OCI-LY3 (cell line): ENCODE measurements at regions not wholly inside any gene's neighbourhood (a gene's known extent, or its start where the extent isn't known, plus 50 kb on each side); places are given as distances from the start of the nearest gene placed in this dataset.

Source experiments
- H2AFZ ChIP-seq: fragments of 200-600, 300-600 bp; shearing (Covaris generic); 2 replicates; pipeline ENCODE4 v1.6.0; 2014; ENCODE audit warnings: antibody characterized with exemption, low read depth, low read length
- H3K27ac ChIP-seq: fragments of 200-600, 300-600 bp; sonication (generic); 2 replicates; pipeline ENCODE4 v1.5.1; 2014; ENCODE audit warnings: mild to moderate bottlenecking, low read length, moderate library complexity, mixed read lengths
- H3K27me3 ChIP-seq: fragments of 200-600, 300-600 bp; sonication (generic); 2 replicates; pipeline ENCODE4 v1.6.1; 2014; ENCODE audit warnings: low read depth, low read length, mixed read lengths
- H3K36me3 ChIP-seq: fragments of 200-600, 300-600 bp; sonication (generic); replicated peaks from 2 replicates; pipeline ENCODE3; 2014; ENCODE audit warnings: low read depth, low read length, mixed read lengths
- H3K4me1 ChIP-seq: fragments of 300-600, 200-600 bp; sonication (generic); 2 replicates; pipeline ENCODE4 v1.6.1; 2014; ENCODE audit warnings: low read length, mixed read lengths
- H3K4me2 ChIP-seq: fragments of 200-600, 300-600 bp; sonication (generic); 2 replicates; pipeline ENCODE4 v1.6.1; 2014; ENCODE audit warnings: low read length, mixed read lengths
- H3K4me3 ChIP-seq: fragments of 300-600, 200-600 bp; sonication (generic); 2 replicates; pipeline ENCODE4 v1.5.1; 2014; ENCODE audit warnings: antibody characterized with exemption, mild to moderate bottlenecking, low read length, moderate library complexity
- H3K79me2 ChIP-seq: fragments of 300-600, 200-600 bp; shearing (Covaris generic); 2 replicates; pipeline ENCODE4 v1.6.1; 2014; ENCODE audit warnings: mild to moderate bottlenecking, low read length, mixed read lengths
- H3K9ac ChIP-seq: fragments of 300-600, 200-600 bp; shearing (Covaris generic); 2 replicates; pipeline ENCODE4 v1.6.0; 2014; ENCODE audit warnings: mild to moderate bottlenecking, low read length, moderate library complexity
- H3K9me3 ChIP-seq: fragments of 200-600, 300-600 bp; shearing (Covaris generic); 2 replicates; pipeline ENCODE4 v1.6.1; 2014; ENCODE audit warnings: low read length, mixed read lengths; ENCODE audit not compliant: insufficient read depth
- H4K20me1 ChIP-seq: fragments of 200-600, 300-600 bp; sonication (generic); 2 replicates; pipeline ENCODE4 v1.6.1; 2016; ENCODE audit warnings: low read length, mixed read lengths; ENCODE audit not compliant: insufficient read depth
- CTCF ChIP-seq: fragments of 200-600, 300-600 bp; sonication (generic); IDR thresholded peaks from 2 replicates; pipeline ENCODE4 v1.5.1; 2014; ENCODE audit warnings: antibody characterized with exemption, low read length, low read depth
- EZH2phosphoT487 ChIP-seq: fragments of 200-600 bp; shearing (Covaris generic); IDR thresholded peaks from 2 replicates; pipeline ENCODE4 v1.6.1; 2018; ENCODE audit warnings: antibody characterized with exemption, mixed run types, low read depth

GRCh38 chr2:6793913-6794312 lies 71.8 kb downstream of the CMPK2 start:
- Histone ChIP-seq H3K9me3 (no peaks in the 10 kb centered on the region), H3K27me3 (no peaks in the 10 kb centered on the region), H3K9ac (no peak overlapping the region), H3K79me2 (no peaks in the 10 kb centered on the region), H2AFZ (no peak overlapping the region), H3K36me3 (no peaks in the 10 kb centered on the region), H3K4me2 (no peak overlapping the region), H3K4me1 (no peaks in the 10 kb centered on the region), H4K20me1 (no peaks in the 10 kb centered on the region), H3K4me3 (no peak overlapping the region), H3K27ac (no peak overlapping the region)
- no peak for TF ChIP-seq EZH2phosphoT487
- no peak for TF ChIP-seq CTCF

GRCh38 chr2:6794448-6794847 lies 71.3 kb downstream of the CMPK2 start:
- Histone ChIP-seq H2AFZ (no peak overlapping the region), H3K9ac (no peak overlapping the region), H3K27me3 (no peaks in the 10 kb centered on the region), H3K27ac (no peak overlapping the region), H3K79me2 (no peaks in the 10 kb centered on the region), H4K20me1 (no peaks in the 10 kb centered on the region), H3K4me3 (no peak overlapping the region), H3K4me1 (no peaks in the 10 kb centered on the region), H3K9me3 (no peaks in the 10 kb centered on the region), H3K36me3 (no peaks in the 10 kb centered on the region), H3K4me2 (no peak overlapping the region)
- TF ChIP-seq EZH2phosphoT487 (no peak), CTCF (no peak)
